Mesothelial cell of epicardium (in vitro differentiated cells): ENCODE measurements at regions not wholly inside any gene's neighbourhood (a gene's known extent, or its start where the extent isn't known, plus 50 kb on each side); places are given as distances from the start of the nearest gene placed in this dataset.

Experiments
- DNase-seq, 2 experiments: peaks; one replicate each; pipeline ENCODE4 v3.0.0; 2021; ENCODE audit warnings: low spot score in 2 of 2; ENCODE audit not compliant: unreplicated experiment in 2 of 2
- H3K27ac Mint-ChIP-seq: 2 replicates; pipeline ENCODE4 v1.8.0; 2021; ENCODE audit warnings: mixed read lengths
- H3K27me3 Mint-ChIP-seq: 2 replicates; pipeline ENCODE4 v1.8.0; 2021; ENCODE audit warnings: low read depth, mixed read lengths
- H3K36me3 Mint-ChIP-seq: 2 replicates; pipeline ENCODE4 v1.8.0; 2021; ENCODE audit warnings: mixed read lengths
- H3K4me1 Mint-ChIP-seq: 2 replicates; pipeline ENCODE4 v1.8.0; 2021; ENCODE audit warnings: mixed read lengths
- H3K4me3 Mint-ChIP-seq: 2 replicates; pipeline ENCODE4 v1.8.0; 2021; ENCODE audit warnings: mild to moderate bottlenecking, moderate library complexity, mixed read lengths
- H3K9me3 Mint-ChIP-seq: 2 replicates; pipeline ENCODE4 v1.8.0; 2021; ENCODE audit warnings: mixed read lengths
- TF ChIP-seq, protein P1 (sequence below): fragments of 200-600 bp; sonication (generic); IDR thresholded peaks from one replicate; pipeline ENCODE4 v1.5.0; 2021; ENCODE audit warnings: antibody characterized with exemption; ENCODE audit not compliant: unreplicated experiment

DNA sequence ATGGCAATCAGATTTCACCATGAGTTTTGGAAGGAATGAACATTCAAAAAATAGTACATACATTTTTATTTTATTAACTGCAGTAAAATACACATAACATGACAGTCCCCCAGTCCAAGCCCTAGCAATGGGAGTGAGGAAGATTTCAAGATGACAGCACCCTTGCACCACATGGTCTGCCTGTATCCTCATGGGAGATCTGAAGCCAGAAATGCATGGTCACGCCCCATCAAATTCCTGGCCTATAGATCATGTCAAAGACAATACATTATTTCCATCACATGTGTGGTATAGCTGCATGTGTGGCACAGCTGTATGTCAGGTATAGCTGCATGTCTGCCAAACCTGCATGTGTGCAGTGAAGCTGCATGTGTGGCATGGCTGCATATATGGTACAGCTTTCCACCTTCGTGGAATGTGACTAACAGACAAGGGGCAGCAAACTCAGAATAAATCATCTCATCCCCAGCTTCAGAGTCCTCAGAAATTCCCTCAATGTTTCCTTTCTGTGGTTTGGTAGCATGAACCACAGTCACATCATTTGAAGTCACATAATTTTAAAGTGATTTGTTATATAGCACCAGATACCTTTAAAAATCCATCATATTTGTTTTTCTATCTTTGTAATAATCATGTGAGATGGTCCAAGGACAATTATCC is 518.2 kb upstream of the SOX11 start:
- Mint-ChIP-seq H3K4me3 (no peak overlapping the region), H3K27me3 (no peaks in the 10 kb centered on the region), H3K9me3 (no peaks in the 10 kb centered on the region), H3K27ac (no peak overlapping the region), H3K4me1 (peaks cover 7% of the 10 kb centered on the region), H3K36me3 (no peaks in the 10 kb centered on the region)
- TF ChIP-seq, protein P1, sequence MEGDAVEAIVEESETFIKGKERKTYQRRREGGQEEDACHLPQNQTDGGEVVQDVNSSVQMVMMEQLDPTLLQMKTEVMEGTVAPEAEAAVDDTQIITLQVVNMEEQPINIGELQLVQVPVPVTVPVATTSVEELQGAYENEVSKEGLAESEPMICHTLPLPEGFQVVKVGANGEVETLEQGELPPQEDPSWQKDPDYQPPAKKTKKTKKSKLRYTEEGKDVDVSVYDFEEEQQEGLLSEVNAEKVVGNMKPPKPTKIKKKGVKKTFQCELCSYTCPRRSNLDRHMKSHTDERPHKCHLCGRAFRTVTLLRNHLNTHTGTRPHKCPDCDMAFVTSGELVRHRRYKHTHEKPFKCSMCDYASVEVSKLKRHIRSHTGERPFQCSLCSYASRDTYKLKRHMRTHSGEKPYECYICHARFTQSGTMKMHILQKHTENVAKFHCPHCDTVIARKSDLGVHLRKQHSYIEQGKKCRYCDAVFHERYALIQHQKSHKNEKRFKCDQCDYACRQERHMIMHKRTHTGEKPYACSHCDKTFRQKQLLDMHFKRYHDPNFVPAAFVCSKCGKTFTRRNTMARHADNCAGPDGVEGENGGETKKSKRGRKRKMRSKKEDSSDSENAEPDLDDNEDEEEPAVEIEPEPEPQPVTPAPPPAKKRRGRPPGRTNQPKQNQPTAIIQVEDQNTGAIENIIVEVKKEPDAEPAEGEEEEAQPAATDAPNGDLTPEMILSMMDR: no peak
- no peak for DNase-seq

DNA sequence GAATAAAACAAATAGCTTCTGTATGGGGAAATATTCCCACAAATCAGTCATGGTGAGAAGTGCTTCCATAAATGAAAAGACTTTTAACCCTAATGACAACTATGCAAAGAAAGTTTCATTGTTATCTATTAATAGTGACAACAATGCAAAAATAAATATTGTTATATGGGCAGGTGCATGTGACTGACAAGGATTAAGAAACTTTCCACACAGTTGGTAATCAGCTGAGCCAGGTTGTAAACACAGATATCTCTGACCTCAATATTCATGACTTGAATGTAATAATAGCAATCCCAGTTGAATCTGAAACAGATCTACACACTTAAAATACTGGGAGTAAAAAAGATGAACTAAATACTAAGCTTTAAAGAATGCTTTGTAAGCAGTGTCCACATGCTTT is 517.0 kb upstream of the SOX11 start:
- Mint-ChIP-seq H3K9me3 (no peaks in the 10 kb centered on the region), H3K4me3 (no peak overlapping the region), H3K27ac (no peak overlapping the region), H3K4me1 (peaks cover 7% of the 10 kb centered on the region), H3K36me3 (no peaks in the 10 kb centered on the region), H3K27me3 (no peaks in the 10 kb centered on the region)
- DNase-seq: no peak
- TF ChIP-seq, protein P1: no peak

DNA sequence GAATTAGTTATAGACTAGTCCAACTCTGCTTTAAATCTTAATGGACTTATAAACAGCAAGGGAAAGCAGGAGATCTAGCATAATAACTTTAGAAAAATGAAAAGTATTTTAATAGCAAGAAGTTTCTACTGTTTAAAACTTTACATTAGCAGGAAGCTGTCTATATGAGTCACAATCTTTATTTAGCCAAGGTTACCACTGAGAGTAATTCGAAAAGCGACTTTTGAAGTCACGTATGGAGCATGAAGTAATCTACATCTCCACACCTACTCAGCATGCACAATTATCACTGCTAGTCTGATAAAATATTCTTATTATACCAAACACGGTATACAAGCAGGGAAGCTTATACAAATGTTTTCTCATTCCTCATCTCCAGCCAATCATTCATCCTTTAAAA is 515.4 kb upstream of the SOX11 start:
- no peak overlapping the region for H3K4me3 Mint-ChIP-seq

DNA sequence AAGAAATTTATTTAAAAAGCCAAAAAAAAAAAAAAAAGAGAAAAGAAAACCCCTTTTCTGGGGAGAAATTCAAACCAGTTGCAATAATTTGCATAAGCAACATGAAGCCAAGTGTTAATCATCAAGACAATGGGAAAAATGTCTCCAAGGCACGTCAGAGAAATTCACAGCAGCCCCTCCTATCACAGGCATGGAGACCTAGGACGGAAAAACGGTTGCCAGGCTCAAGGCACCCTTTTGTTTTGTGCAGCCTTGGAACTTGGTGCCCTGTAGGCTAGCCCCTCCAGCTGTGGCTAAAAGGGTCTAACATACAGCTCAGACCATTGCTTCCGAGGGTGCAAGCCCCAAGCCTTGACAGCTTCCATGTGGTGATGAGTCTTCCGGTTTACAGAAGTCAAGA is 509.2 kb upstream of the SOX11 start:
- Mint-ChIP-seq H3K9me3 (peaks cover 20% of the 10 kb centered on the region), H3K4me3 (no peak overlapping the region), H3K27ac (no peak overlapping the region), H3K27me3 (no peaks in the 10 kb centered on the region), H3K36me3 (peaks cover 5% of the 10 kb centered on the region), H3K4me1 (no peaks in the 10 kb centered on the region)
- TF ChIP-seq, protein P1: no peak
- no peak for DNase-seq

More for the DNA sequence above, 515.4 kb upstream of the SOX11 start:
- peaks cover 7% of the 10 kb centered on the region for H3K4me1 Mint-ChIP-seq
- no peaks in the 10 kb centered on the region for H3K36me3 Mint-ChIP-seq
- H3K27ac Mint-ChIP-seq: no peak overlapping the region
- DNase-seq: no peak
- no peaks in the 10 kb centered on the region for H3K27me3 Mint-ChIP-seq
- TF ChIP-seq, protein P1: no peak
- peaks cover 4% of the 10 kb centered on the region for H3K9me3 Mint-ChIP-seq

DNA sequence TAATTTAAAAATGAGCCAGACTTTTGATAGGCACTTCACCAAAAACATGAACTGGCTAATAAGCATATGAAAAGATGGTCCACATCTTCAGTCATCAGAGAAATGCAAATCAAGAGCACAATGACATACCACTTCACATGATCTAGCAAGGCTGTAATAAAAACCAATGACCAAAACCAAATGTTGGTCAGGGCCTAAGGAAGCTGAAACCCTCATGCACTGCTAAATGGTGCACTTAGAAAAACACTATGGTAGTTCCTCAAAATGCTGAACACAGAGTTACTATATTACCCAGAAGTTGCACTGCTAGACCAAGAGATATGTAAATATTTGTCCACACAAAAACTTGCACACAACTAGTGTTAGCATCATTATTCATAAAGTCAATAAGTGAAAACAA is 504.9 kb upstream of the SOX11 start:
- H3K27ac Mint-ChIP-seq: no peak overlapping the region
- no peak for DNase-seq
- H3K27me3 Mint-ChIP-seq: no peaks in the 10 kb centered on the region
- H3K36me3 Mint-ChIP-seq: peaks cover 5% of the 10 kb centered on the region
- TF ChIP-seq, protein P1: no peak
- peaks cover 3% of the 10 kb centered on the region for H3K4me1 Mint-ChIP-seq
- H3K4me3 Mint-ChIP-seq: no peak overlapping the region
- H3K9me3 Mint-ChIP-seq: peaks cover 16% of the 10 kb centered on the region

DNA sequence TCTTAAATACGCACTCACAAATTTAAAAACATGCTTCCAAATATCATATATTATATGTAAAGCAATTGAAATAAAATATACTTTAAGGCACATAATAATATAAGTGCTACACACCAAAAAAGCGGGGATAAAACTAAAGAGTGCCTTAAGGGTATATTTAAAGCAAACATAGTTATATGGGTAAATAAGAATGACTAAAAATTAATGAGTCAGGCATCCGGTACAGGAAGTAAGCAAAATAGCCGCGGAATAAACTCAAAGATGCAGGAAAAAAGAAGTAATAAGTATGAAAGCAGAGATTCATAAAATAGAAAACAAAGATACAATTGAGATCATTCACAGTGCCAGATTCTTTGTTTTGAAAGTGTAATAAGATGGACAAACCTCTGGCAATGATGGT is 503.5 kb upstream of the SOX11 start:
- DNase-seq: no peak
- Mint-ChIP-seq H3K36me3 (peaks cover 5% of the 10 kb centered on the region), H3K4me3 (no peak overlapping the region), H3K27me3 (no peaks in the 10 kb centered on the region), H3K27ac (no peak overlapping the region), H3K4me1 (peaks cover 3% of the 10 kb centered on the region), H3K9me3 (peaks cover 16% of the 10 kb centered on the region)
- TF ChIP-seq, protein P1: no peak
